WTC11 (cell line): ENCODE measurements at regions not wholly inside any gene's neighbourhood (a gene's known extent, or its start where the extent isn't known, plus 50 kb on each side); places are given as distances from the start of the nearest gene placed in this dataset.

Experiments used
- ATAC-seq: fragments of 200-7000 bp; cut with Tn5 transposase; 2 replicates; pipeline ENCODE4 v1.10.0; 2021; ENCODE audit warnings: mild to moderate bottlenecking, moderate library complexity
- CTCF ChIA-PET: fragments of 300-600 bp; sonication (Branson Sonifier 250); formaldehyde crosslinking; loops from one replicate; lab custom pipeline; 2021; ENCODE audit warnings: antibody characterized with exemption; lab: Charles Lee
- POLR2A ChIA-PET: fragments of 350-600 bp; sonication (Branson Sonifier 250); formaldehyde crosslinking; loops from one replicate; lab custom pipeline; 2021; ENCODE audit warnings: antibody characterized with exemption; lab: Charles Lee
- DNase-seq: peaks from one replicate; pipeline ENCODE4 v3.0.0; 2021; ENCODE audit warnings: low spot score
- H3K27ac Mint-ChIP-seq: 2 replicates; pipeline ENCODE4 v1.8.0; 2021; ENCODE audit warnings: mixed read lengths
- H3K27me3 Mint-ChIP-seq: 2 replicates; pipeline ENCODE4 v1.8.0; 2021; ENCODE audit warnings: low read depth, mild to moderate bottlenecking, moderate library complexity, mixed read lengths
- H3K36me3 Mint-ChIP-seq: 2 replicates; pipeline ENCODE4 v1.8.0; 2021; ENCODE audit warnings: mixed read lengths
- H3K4me1 Mint-ChIP-seq: 2 replicates; pipeline ENCODE4 v1.8.0; 2022; ENCODE audit warnings: mixed read lengths
- H3K4me3 Mint-ChIP-seq: 2 replicates; pipeline ENCODE4 v1.8.0; 2021; ENCODE audit warnings: mild to moderate bottlenecking, moderate library complexity, mixed read lengths
- H3K9me3 Mint-ChIP-seq: 2 replicates; pipeline ENCODE4 v1.8.0; 2021; ENCODE audit warnings: mixed read lengths
- ATF1 ChIP-seq: sonication (generic); formaldehyde crosslinking; IDR thresholded peaks from 2 replicates; pipeline ENCODE4 v1.8.1; 2023; ENCODE audit warnings: mild to moderate bottlenecking, moderate library complexity, missing genetic modification reagents
- CBFB ChIP-seq: sonication (generic); formaldehyde crosslinking; IDR thresholded peaks from 2 replicates; pipeline ENCODE4 v1.8.1; 2022; ENCODE audit warnings: mild to moderate bottlenecking, low read depth, missing genetic modification reagents
- EMX1 ChIP-seq: fragments of 250-450 bp; sonication (Bioruptor Pico); IDR thresholded peaks from 2 replicates; pipeline ENCODE4 v1.8.0; 2021; ENCODE audit warnings: mild to moderate bottlenecking
- HMGA2 ChIP-seq: fragments of 250-450 bp; sonication (Bioruptor Pico); IDR thresholded peaks from 2 replicates; pipeline ENCODE4 v1.4.0; 2021; ENCODE audit warnings: mild to moderate bottlenecking, moderate library complexity
- IRF2 ChIP-seq: sonication (generic); formaldehyde crosslinking; IDR thresholded peaks from 2 replicates; pipeline ENCODE4 v1.8.0; 2022; ENCODE audit warnings: low read depth, missing genetic modification reagents, borderline replicate concordance
- MYBL2 ChIP-seq: sonication (generic); formaldehyde crosslinking; IDR thresholded peaks from 2 replicates; pipeline ENCODE4 v1.8.1; 2023; ENCODE audit warnings: mild to moderate bottlenecking, moderate library complexity, missing genetic modification reagents
- NFYB ChIP-seq: sonication (generic); formaldehyde crosslinking; conservative IDR thresholded peaks from 2 replicates; pipeline ENCODE4 v1.8.0; 2022; ENCODE audit warnings: low read depth, missing genetic modification reagents
- NR2C2 ChIP-seq: sonication (generic); formaldehyde crosslinking; IDR thresholded peaks from 2 replicates; pipeline ENCODE4 v1.8.0; 2022; ENCODE audit warnings: mild to moderate bottlenecking, missing genetic modification reagents
- RELA ChIP-seq: sonication (generic); formaldehyde crosslinking; IDR thresholded peaks from 2 replicates; pipeline ENCODE4 v1.8.1; 2022; ENCODE audit warnings: missing genetic modification reagents, mild to moderate bottlenecking, borderline replicate concordance
- SMAD3 ChIP-seq: sonication (generic); formaldehyde crosslinking; IDR thresholded peaks from 2 replicates; pipeline ENCODE4 v1.8.0; 2022; ENCODE audit warnings: missing genetic modification reagents, mild to moderate bottlenecking, borderline replicate concordance
- TEAD1 ChIP-seq: sonication (generic); formaldehyde crosslinking; IDR thresholded peaks from 2 replicates; pipeline ENCODE4 v1.8.0; 2022; ENCODE audit warnings: mild to moderate bottlenecking, missing genetic modification reagents
- TP53 ChIP-seq: sonication (generic); formaldehyde crosslinking; IDR thresholded peaks from 2 replicates; pipeline ENCODE4 v1.8.1; 2023; ENCODE audit warnings: mild to moderate bottlenecking, missing genetic modification reagents
- ZNF138 ChIP-seq: sonication (generic); formaldehyde crosslinking; conservative IDR thresholded peaks from 2 replicates; pipeline ENCODE4 v1.8.1; 2022; ENCODE audit warnings: mild to moderate bottlenecking, moderate library complexity, missing genetic modification reagents
- ZNF263 ChIP-seq: sonication (generic); formaldehyde crosslinking; IDR thresholded peaks from 2 replicates; pipeline ENCODE4 v1.8.1; 2022; ENCODE audit warnings: low read depth, mild to moderate bottlenecking, moderate library complexity, missing genetic modification reagents
- ZNF317 ChIP-seq: sonication (generic); formaldehyde crosslinking; IDR thresholded peaks from 2 replicates; pipeline ENCODE4 v1.8.1; 2023; ENCODE audit warnings: low read depth, mild to moderate bottlenecking, moderate library complexity, missing genetic modification reagents, borderline replicate concordance
- TF ChIP-seq, protein P1 (sequence below): sonication (generic); formaldehyde crosslinking; IDR thresholded peaks from 2 replicates; pipeline ENCODE4 v1.8.0; 2022; ENCODE audit warnings: missing genetic modification reagents
- TF ChIP-seq, protein P2 (sequence below): sonication (generic); formaldehyde crosslinking; IDR thresholded peaks from 2 replicates; pipeline ENCODE4 v1.8.1; 2022; ENCODE audit warnings: mild to moderate bottlenecking, moderate library complexity, missing genetic modification reagents
- TF ChIP-seq, protein P3 (sequence below): sonication (generic); formaldehyde crosslinking; IDR thresholded peaks from 2 replicates; pipeline ENCODE4 v1.8.1; 2023; ENCODE audit warnings: mild to moderate bottlenecking, moderate library complexity, missing genetic modification reagents
- TF ChIP-seq, protein P4 (sequence below): sonication (generic); formaldehyde crosslinking; IDR thresholded peaks from 2 replicates; pipeline ENCODE4 v1.8.1; 2022; ENCODE audit warnings: low read depth, mild to moderate bottlenecking, moderate library complexity, missing genetic modification reagents, borderline replicate concordance
- TF ChIP-seq, protein P5 (sequence below): sonication (generic); formaldehyde crosslinking; IDR thresholded peaks from 2 replicates; pipeline ENCODE4 v1.8.0; 2022; ENCODE audit warnings: mild to moderate bottlenecking, missing genetic modification reagents
- TF ChIP-seq, protein P6 (sequence below): sonication (generic); formaldehyde crosslinking; IDR thresholded peaks from 2 replicates; pipeline ENCODE4 v1.8.0; 2023; ENCODE audit warnings: missing genetic modification reagents
- TF ChIP-seq, protein P7 (sequence below): sonication (generic); formaldehyde crosslinking; IDR thresholded peaks from 2 replicates; pipeline ENCODE4 v1.8.1; 2023; ENCODE audit warnings: mild to moderate bottlenecking, missing genetic modification reagents
- TF ChIP-seq, protein P8 (sequence below): fragments of 250-450 bp; sonication (Bioruptor Pico); IDR thresholded peaks from 2 replicates; pipeline ENCODE4 v1.9.0; 2021; ENCODE audit warnings: moderate library complexity, mild to moderate bottlenecking, inconsistent platforms, borderline replicate concordance
- TF ChIP-seq, protein P9 (sequence below): sonication (generic); formaldehyde crosslinking; IDR thresholded peaks from 2 replicates; pipeline ENCODE4 v1.8.1; 2023; ENCODE audit warnings: mild to moderate bottlenecking, missing genetic modification reagents, moderate library complexity

DNA sequence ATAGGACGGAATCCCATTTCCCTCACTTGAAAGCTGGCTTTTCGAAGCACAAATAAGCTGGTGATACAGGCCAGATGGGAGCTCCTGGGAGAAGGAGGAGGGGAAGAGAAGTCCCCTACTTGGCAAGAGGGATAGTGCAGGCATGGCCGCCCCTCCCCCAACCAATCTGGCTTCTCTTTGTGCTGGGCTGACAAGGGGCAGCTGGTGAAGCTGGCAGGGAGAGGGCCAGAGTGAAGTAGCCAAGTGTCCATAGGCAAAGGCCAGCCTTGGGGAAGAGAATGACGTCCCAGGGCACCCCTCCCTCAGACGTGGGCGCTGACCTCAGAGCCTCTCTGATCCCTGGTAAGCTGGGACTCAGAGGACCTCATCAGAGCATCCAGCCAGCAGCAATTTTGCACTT, 78.7 kb upstream of the GRAMD1B start:
- CTCF ChIA-PET = interaction anchor here (0.7 to 1.8 kb wide), 4 partner anchors 56 to 210 kb away, joined by 3 to 11 read pairs (median 6); no protein-coding TSS in a partner anchor
- Mint-ChIP-seq H3K4me3 (no peak overlapping the region), H3K9me3 (peaks cover 5% of the 10 kb centered on the region)
- TF ChIP-seq, protein P1, sequence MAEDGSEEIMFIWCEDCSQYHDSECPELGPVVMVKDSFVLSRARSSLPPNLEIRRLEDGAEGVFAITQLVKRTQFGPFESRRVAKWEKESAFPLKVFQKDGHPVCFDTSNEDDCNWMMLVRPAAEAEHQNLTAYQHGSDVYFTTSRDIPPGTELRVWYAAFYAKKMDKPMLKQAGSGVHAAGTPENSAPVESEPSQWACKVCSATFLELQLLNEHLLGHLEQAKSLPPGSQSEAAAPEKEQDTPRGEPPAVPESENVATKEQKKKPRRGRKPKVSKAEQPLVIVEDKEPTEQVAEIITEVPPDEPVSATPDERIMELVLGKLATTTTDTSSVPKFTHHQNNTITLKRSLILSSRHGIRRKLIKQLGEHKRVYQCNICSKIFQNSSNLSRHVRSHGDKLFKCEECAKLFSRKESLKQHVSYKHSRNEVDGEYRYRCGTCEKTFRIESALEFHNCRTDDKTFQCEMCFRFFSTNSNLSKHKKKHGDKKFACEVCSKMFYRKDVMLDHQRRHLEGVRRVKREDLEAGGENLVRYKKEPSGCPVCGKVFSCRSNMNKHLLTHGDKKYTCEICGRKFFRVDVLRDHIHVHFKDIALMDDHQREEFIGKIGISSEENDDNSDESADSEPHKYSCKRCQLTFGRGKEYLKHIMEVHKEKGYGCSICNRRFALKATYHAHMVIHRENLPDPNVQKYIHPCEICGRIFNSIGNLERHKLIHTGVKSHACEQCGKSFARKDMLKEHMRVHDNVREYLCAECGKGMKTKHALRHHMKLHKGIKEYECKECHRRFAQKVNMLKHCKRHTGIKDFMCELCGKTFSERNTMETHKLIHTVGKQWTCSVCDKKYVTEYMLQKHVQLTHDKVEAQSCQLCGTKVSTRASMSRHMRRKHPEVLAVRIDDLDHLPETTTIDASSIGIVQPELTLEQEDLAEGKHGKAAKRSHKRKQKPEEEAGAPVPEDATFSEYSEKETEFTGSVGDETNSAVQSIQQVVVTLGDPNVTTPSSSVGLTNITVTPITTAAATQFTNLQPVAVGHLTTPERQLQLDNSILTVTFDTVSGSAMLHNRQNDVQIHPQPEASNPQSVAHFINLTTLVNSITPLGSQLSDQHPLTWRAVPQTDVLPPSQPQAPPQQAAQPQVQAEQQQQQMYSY (CRISPR knock-in tag) = no peak
- TF ChIP-seq ZNF138 (CRISPR knock-in tag) (no peak), TP53 (CRISPR knock-in tag) (no peak), ZNF263 (CRISPR knock-in tag) (no peak)
- TF ChIP-seq, protein P2, sequence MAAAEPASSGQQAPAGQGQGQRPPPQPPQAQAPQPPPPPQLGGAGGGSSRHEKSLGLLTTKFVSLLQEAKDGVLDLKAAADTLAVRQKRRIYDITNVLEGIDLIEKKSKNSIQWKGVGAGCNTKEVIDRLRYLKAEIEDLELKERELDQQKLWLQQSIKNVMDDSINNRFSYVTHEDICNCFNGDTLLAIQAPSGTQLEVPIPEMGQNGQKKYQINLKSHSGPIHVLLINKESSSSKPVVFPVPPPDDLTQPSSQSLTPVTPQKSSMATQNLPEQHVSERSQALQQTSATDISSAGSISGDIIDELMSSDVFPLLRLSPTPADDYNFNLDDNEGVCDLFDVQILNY = no peak
- TF ChIP-seq, protein P3, sequence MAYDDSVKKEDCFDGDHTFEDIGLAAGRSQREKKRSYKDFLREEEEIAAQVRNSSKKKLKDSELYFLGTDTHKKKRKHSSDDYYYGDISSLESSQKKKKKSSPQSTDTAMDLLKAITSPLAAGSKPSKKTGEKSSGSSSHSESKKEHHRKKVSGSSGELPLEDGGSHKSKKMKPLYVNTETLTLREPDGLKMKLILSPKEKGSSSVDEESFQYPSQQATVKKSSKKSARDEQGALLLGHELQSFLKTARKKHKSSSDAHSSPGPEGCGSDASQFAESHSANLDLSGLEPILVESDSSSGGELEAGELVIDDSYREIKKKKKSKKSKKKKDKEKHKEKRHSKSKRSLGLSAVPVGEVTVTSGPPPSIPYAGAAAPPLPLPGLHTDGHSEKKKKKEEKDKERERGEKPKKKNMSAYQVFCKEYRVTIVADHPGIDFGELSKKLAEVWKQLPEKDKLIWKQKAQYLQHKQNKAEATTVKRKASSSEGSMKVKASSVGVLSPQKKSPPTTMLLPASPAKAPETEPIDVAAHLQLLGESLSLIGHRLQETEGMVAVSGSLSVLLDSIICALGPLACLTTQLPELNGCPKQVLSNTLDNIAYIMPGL (CRISPR knock-in tag) = no peak
- TF ChIP-seq, protein P4, sequence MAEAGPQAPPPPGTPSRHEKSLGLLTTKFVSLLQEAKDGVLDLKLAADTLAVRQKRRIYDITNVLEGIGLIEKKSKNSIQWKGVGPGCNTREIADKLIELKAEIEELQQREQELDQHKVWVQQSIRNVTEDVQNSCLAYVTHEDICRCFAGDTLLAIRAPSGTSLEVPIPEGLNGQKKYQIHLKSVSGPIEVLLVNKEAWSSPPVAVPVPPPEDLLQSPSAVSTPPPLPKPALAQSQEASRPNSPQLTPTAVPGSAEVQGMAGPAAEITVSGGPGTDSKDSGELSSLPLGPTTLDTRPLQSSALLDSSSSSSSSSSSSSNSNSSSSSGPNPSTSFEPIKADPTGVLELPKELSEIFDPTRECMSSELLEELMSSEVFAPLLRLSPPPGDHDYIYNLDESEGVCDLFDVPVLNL (CRISPR knock-in tag) = no peak
- TF ChIP-seq, protein P5, sequence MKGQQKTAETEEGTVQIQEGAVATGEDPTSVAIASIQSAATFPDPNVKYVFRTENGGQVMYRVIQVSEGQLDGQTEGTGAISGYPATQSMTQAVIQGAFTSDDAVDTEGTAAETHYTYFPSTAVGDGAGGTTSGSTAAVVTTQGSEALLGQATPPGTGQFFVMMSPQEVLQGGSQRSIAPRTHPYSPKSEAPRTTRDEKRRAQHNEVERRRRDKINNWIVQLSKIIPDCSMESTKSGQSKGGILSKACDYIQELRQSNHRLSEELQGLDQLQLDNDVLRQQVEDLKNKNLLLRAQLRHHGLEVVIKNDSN (CRISPR knock-in tag) = no peak
- TF ChIP-seq, all 79 proteins: peak for 0
- no peak overlapping the region for H3K27ac Mint-ChIP-seq
- DNase-seq = peak; percentile 58
- ATAC-seq = peak; percentile 81
- H3K4me1 Mint-ChIP-seq = peaks cover 16% of the 10 kb centered on the region
- H3K36me3 Mint-ChIP-seq = no peaks in the 10 kb centered on the region
- POLR2A ChIA-PET = interaction anchor here (0.6 kb wide), 1 partner anchor 55 kb away, joined by 3 read pairs; no protein-coding TSS in a partner anchor
- peaks cover 11% of the 10 kb centered on the region for H3K27me3 Mint-ChIP-seq

DNA sequence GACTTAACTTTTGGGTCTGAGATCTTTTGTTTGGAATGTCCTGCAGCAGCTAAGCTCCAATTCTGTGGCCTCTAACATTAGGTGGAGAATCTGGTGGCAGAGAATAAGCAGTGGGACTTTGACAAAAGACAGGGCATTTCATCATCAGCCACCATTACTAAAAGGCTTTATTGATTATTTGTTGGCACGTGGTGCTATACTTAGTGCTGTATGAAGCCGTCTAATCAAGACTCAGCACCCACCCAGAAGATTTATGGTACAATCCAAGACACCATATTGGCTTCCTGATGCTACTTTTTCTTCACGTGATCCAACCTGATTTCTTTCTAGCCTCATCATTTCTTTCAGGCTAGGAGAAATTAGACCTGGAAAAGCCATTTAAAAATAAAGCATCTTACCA, 80.7 kb upstream of the GRAMD1B start:
- H3K27me3 Mint-ChIP-seq = peaks cover 5% of the 10 kb centered on the region; the same call in 1 of the 2 replicates
- ChIA-PET POLR2A (no interaction called here), CTCF (no interaction called here)
- no peaks in the 10 kb centered on the region for H3K36me3 Mint-ChIP-seq
- H3K4me1 Mint-ChIP-seq = peaks cover 16% of the 10 kb centered on the region
- H3K9me3 Mint-ChIP-seq = peaks cover 5% of the 10 kb centered on the region
- DNase-seq = no peak
- H3K4me3 Mint-ChIP-seq = no peak overlapping the region
- no peak overlapping the region for H3K27ac Mint-ChIP-seq
- no peak for ATAC-seq
- TF ChIP-seq IRF2 (CRISPR knock-in tag) (no peak), EMX1 (CRISPR knock-in tag) (no peak), NFYB (CRISPR knock-in tag) (no peak), RELA (no peak), ATF1 (no peak), HMGA2 (CRISPR knock-in tag) (no peak), CBFB (no peak), SMAD3 (CRISPR knock-in tag) (no peak), TEAD1 (CRISPR knock-in tag) (no peak), NR2C2 (CRISPR knock-in tag) (no peak), ZNF317 (no peak), MYBL2 (CRISPR knock-in tag) (no peak)
- TF ChIP-seq, protein P6, sequence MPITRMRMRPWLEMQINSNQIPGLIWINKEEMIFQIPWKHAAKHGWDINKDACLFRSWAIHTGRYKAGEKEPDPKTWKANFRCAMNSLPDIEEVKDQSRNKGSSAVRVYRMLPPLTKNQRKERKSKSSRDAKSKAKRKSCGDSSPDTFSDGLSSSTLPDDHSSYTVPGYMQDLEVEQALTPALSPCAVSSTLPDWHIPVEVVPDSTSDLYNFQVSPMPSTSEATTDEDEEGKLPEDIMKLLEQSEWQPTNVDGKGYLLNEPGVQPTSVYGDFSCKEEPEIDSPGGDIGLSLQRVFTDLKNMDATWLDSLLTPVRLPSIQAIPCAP (CRISPR knock-in tag) = no peak
- TF ChIP-seq, protein P7, sequence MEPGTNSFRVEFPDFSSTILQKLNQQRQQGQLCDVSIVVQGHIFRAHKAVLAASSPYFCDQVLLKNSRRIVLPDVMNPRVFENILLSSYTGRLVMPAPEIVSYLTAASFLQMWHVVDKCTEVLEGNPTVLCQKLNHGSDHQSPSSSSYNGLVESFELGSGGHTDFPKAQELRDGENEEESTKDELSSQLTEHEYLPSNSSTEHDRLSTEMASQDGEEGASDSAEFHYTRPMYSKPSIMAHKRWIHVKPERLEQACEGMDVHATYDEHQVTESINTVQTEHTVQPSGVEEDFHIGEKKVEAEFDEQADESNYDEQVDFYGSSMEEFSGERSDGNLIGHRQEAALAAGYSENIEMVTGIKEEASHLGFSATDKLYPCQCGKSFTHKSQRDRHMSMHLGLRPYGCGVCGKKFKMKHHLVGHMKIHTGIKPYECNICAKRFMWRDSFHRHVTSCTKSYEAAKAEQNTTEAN (CRISPR knock-in tag) = no peak
- TF ChIP-seq, protein P8, sequence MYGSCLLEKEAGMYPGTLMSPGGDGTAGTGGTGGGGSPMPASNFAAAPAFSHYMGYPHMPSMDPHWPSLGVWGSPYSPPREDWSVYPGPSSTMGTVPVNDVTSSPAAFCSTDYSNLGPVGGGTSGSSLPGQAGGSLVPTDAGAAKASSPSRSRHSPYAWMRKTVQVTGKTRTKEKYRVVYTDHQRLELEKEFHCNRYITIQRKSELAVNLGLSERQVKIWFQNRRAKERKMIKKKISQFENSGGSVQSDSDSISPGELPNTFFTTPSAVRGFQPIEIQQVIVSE = no peak
- TF ChIP-seq, protein P9, sequence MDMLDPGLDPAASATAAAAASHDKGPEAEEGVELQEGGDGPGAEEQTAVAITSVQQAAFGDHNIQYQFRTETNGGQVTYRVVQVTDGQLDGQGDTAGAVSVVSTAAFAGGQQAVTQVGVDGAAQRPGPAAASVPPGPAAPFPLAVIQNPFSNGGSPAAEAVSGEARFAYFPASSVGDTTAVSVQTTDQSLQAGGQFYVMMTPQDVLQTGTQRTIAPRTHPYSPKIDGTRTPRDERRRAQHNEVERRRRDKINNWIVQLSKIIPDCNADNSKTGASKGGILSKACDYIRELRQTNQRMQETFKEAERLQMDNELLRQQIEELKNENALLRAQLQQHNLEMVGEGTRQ (CRISPR knock-in tag) = no peak
